NCI-H1417 treated with DMSO at 0.1 percent for 48 hours (cell line): ENCODE measurements at regions not wholly inside any gene's neighbourhood (a gene's known extent, or its start where the extent isn't known, plus 50 kb on each side); places are given as distances from the start of the nearest gene placed in this dataset.
"Not testable (repeated sequence)": the region's sequence is repeated elsewhere in the genome, so short reads cannot be mapped to it uniquely, and the experiment has no call there.

Experiments used
- DNase-seq: peaks from one replicate; lab custom pipeline; 2025; lab: John Stamatoyannopoulos, UW

- no peak for DNase-seq
Observed at GRCh38 chr10:108970016-108970415, 953.3 kb downstream of the XPNPEP1 start.

DNA sequence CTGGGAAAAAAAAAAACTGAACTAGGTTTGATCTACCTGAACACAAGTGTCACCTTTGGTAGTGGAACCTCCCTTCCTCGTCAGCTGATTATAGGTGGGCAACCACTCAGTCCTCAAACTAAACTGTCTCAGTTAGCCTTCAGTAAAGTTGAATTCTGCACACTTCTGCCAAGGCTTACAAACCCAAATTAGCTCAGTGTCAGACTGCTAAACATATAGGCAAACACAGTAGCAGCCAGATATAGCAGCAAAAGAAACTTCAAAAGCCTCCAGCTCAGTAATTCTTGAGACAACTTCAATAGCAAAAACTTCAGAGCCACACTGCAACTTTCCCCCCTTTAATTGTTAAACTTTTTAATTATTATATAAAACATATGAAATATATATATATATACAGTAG, 956.9 kb downstream of the XPNPEP1 start:
- no peak for DNase-seq

GRCh38 chr10:108966005-108966404, 957.3 kb downstream of the XPNPEP1 start:
- DNase-seq: no peak

- DNase-seq: no peak
Observed at GRCh38 chr10:108962172-108962571, 961.1 kb downstream of the XPNPEP1 start.

GRCh38 chr10:108957681-108958080, 965.6 kb downstream of the XPNPEP1 start:
- no peak for DNase-seq

- no peak for DNase-seq
Observed at GRCh38 chr10:108956149-108956548, 967.2 kb downstream of the XPNPEP1 start.

DNA sequence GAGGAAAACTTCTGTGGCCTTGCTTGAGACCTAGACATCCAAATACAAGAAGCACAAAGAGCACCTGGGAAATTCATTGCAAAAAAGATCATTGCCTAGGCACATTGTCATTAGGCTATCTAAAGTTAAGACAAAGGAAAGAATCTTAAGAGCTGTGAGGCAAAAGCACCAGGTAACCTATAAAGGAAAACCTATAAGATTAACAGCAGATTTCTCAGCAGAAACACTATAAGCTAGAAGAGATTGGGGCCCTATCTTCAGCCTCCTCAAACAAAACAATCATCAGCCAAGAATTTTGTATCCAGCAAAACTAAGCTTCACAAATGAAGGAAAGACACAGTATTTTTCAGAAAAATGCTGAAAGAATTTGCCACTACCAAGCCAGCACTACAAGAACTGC, 1003.3 kb downstream of the XPNPEP1 start:
- DNase-seq: not testable (repeated sequence)

- DNase-seq: no peak
Observed at GRCh38 chr10:108913300-108913699, 1010.0 kb downstream of the XPNPEP1 start.

DNA sequence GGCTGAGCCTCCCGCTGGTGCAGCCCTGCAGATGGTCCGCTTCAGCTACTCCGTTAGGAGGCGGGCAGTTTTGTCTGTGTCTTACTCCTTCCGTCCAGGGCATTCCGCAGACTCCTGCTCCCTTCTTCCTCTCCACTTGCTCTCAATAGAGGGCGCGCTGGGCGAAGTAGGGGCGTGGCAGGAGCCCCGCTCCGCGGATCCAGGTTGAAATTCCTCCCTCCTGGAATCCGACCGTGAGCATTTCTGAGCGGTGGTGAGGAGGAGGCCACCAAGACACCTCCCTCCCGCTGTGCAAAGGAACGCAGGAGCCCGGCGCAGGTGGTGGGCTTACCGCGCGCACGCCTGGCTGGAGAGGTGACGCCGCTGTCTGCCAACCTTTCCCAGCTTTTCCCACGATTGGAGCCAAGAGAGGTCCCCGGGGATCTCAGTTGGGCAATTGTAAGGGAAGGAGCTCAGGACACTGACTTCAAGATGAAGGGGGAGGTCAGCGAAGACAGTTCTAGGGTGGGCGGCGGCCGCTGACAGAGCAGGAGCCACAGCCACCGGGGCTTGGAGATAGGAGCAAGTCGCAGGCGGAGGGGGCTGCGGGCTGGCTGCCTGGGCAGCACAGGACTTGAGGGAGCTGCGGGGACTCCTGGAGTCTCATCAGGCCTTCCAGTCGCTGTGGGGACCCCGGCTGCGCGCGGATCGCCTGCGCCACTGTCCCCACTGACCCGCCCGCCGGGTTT, 1011.3 kb downstream of the XPNPEP1 start:
- DNase-seq: no peak

- no peak for DNase-seq
Observed at GRCh38 chr10:108908096-108908495, 1015.2 kb downstream of the XPNPEP1 start.

DNA sequence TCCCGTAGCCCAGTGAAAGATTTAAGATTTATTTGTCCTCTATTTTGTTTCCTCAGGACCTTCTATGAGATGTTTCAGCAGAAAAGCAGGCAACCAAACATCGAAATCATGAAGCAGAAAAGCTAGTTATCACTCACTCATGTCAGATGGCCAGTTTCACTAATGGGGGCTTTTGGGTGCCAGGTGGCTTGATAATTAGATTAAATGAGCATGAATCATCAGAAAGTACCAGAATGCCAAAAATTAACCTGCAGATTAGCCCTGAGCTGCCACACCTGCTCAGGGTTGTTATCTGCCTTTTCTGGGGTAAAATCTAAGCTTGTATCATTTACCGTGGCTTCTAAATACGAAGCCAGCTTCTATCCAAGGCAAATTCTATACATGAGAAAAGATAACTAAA, 1017.5 kb downstream of the XPNPEP1 start:
- no peak for DNase-seq

GRCh38 chr10:108905171-108905570, 1018.1 kb downstream of the XPNPEP1 start:
- no peak for DNase-seq

DNA sequence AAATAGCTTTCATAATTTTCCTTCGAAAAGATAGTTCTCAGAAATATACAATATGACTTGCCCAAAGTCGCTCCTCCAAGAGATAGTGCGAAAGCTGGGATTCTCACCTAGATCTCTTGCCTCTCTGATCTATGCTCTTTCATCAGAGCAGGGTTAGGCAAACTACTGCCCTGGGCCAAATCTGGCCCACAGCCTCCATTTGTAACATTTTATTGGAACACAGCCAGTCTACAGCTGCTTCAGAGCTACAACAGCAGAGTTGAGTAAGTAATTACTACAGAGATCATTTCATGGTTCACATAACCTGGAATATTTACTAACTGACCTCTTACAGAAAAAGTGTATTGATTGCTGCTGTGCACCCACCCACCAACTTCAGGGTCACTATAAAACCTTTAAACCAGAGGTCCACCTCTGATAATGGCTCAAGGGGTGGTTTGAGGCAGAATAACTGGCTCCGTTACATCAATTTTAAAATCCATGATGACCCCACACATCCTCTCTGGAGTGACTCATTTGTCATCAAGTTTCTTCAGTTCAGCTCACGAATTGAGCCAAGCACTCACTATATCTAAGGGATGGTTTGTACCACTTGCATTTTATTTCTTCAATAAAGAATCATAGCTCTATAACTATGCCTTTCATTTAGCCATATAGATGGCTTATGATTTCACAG, 1019.0 kb downstream of the XPNPEP1 start:
- DNase-seq: no peak

DNA sequence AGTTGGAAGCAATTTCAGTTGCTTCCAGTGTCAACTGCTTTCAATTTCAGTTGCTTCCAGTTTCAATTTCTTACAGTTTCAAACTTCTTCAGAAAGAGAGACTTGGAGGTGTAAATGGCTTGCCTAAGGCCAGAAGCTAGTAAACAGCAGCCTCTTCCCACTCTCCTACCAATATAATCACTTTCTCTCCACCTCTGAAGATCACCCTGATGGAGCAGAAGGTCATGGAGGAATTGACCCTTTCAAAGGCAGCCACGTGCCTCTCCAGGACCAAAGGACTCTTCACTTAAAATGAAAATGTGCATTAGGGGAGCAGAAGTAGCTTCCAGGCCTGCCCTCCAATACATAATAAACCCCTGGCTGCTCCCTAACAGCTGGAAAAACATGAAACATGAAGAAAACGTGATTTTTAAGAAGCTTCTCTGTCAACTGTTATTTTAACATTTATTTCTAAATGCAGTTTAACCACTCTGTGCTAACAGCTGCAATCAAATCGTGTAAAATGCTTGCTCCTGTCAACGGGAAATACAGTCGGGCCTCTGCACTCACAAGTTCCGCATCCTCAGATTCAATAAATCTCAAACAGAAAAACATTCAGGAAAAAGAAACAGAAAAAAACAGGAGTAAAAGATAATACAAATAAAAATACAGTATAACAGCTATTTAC, 1020.6 kb downstream of the XPNPEP1 start:
- DNase-seq: no peak

DNA sequence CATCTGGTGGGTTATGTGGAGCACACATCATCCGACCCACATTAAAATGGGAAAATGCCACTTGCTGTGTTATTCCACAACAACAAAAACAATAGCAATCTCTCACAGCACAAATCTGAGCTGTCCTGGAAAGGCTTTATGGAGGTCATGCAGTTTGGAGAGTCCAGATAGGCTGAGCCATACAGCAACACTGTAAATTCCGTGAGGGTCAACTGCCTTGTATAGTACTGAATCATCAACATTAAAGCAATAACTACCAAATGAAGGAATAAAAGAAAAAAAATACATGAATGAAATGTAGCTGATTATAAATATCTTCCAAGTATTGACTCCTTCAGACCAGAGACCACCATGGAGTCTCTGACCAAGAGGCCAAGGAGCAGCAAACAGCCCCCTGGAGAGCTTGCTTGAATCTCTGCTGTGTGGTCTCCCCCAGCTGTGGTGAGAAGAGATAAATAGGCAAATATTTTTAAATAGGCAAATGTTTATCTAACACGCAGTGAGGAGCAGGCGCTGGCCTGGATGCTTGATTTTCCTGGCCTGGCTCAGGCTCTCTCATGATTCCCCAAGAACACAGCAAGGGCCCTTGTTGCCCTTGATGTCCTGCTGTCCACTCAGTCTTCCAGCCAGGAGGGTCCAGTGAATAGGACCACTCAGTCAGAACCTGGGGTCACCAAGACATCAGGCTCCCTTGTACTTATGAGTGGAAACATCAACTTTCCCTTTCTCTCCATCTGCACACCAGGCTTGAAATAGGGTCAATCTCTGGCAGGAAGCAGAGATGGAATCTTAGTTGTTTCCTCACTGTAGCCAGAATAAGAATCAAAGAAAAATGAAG, 1021.3 kb downstream of the XPNPEP1 start:
- no peak for DNase-seq

DNA sequence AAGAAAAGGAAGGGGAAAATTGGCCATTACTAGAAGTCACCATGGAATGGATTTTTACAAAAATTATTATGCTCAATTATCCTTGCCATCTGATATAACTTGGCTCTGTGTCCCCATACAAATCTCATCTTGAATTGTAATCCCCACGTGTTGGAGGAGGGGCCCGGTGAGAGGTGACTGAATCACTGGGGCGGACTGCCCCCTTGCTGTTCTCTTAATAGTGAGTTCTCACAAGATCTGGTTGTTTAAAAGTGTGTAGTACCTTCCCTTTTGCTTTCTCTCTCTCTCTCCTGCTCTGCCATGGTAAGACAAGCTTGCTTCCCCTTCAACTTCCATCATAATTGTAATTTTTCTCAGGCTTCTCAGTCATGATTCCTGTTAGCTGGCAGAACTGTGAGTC, 1023.6 kb downstream of the XPNPEP1 start:
- DNase-seq: no peak

DNA sequence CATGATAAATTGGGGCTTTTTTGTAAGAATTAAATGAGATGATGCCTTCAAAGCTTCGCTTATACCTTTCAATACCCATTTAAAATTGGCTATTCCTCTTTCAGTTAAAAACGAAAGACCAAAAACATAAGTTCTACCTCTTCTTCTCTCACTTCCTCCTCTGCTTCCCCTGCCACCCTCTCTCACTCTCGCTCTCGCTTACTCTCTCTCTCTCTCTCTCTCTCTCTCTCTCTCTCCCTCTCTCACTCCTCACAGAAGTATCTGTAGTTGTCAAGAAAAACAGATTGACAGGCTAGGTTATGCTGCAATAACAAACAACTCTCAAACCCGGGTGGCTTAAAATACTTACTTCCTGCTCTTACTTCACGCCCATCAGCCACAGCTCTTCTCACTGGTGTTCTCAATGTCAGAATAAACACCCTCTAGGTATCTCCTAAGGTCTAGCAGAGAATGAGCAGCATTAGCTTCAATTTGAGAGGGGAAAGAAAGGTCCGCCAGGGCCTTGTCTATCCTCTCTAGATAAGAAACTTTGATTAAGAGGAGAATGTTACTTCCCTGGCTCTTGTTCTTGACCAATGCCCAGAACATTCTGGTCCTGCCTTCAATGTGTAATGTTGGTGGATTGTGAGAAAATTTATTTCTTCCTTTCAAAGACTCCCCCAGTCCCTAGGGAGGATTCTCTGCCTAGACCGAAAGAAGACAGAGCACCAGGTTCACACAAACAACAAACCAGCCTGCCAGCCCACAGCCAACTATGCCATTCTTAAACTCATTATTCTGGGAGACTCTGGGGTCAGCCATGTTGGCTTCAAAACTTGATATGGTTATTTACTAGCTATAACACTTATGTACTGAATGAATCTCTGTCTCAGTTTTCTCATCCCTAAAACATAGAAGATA, 1028.7 kb downstream of the XPNPEP1 start:
- DNase-seq: no peak

DNA sequence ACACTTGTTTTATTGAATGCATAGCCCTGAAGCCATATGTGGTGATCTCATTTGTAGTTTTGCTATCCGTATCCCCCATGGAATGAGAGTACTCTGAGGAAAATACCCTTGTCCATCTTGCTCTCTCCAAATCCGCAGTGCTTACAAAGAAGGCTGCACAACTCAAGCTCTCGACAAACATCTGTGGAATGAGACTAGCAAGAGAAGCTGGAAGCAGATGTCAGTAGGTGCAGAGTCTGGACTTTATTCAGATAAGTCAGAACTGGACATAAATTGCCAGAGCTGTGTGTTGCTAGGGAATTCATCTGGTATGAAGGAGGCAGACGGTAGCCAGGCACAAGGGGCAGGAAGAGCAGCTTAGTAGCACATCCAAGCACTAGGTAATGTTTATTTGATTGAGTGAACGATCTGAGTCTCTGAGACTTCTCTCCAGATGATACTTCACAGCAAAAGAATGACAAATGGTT, 1046.2 kb downstream of the XPNPEP1 start:
- DNase-seq: no peak

- no peak for DNase-seq
Observed at GRCh38 chr10:108872854-108873253, 1050.5 kb downstream of the XPNPEP1 start.

GRCh38 chr10:108868881-108869280, 1054.4 kb downstream of the XPNPEP1 start:
- no peak for DNase-seq
